GM12873 (cell line): ENCODE measurements at regions not wholly inside any gene's neighbourhood (a gene's known extent, or its start where the extent isn't known, plus 50 kb on each side); places are given as distances from the start of the nearest gene placed in this dataset.

Experiments used
- TF ChIP-seq, protein P1 (sequence below): IDR thresholded peaks from 2 replicates; pipeline ENCODE4 v1.5.1; 2012; ENCODE audit warnings: low read depth, mild to moderate bottlenecking, moderate library complexity, low read length, control low read depth; ENCODE audit not compliant: insufficient read depth; ENCODE audit errors: missing control alignments

DNA sequence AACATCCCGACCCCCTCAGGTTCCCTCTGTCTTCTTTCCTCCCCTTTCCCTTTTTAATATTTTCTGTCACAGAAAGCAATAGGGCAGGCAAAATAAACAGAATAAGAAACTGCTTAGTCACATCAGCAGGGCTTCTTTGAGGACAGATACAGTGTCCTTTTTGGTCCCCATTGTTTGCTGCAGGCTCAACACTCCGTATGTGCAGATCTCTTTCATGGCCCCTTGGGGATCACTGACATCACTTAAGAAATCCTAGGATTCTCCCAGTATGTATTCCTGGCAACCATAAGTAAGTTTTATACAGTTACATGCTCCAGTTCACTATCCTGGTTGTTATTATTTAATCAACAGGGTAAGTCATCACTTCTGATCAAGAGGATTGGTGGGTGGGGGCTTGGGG is 448.0 kb downstream of the NKX6-1 start:
- TF ChIP-seq, protein P1, sequence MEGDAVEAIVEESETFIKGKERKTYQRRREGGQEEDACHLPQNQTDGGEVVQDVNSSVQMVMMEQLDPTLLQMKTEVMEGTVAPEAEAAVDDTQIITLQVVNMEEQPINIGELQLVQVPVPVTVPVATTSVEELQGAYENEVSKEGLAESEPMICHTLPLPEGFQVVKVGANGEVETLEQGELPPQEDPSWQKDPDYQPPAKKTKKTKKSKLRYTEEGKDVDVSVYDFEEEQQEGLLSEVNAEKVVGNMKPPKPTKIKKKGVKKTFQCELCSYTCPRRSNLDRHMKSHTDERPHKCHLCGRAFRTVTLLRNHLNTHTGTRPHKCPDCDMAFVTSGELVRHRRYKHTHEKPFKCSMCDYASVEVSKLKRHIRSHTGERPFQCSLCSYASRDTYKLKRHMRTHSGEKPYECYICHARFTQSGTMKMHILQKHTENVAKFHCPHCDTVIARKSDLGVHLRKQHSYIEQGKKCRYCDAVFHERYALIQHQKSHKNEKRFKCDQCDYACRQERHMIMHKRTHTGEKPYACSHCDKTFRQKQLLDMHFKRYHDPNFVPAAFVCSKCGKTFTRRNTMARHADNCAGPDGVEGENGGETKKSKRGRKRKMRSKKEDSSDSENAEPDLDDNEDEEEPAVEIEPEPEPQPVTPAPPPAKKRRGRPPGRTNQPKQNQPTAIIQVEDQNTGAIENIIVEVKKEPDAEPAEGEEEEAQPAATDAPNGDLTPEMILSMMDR: no peak

DNA sequence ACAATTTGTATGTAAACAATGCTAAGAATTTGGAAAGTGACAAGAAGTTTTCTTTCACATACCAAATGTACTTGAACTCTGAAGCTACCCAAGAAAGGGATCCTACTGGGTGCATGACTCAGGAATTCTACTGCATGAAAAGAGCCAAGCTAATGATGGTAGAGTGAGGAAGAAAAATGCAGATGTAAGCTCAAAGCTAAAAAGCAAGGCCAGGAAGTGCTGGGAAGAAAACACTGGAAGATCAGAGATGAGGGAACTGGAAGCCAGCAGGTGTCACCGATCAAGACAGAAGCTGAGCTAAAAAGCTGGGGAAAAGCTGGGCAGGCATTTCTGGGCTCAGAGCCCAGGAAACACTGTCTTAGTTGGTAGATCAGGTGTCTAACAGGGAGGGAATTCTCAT is 449.1 kb downstream of the NKX6-1 start:
- TF ChIP-seq, protein P1: no peak

DNA sequence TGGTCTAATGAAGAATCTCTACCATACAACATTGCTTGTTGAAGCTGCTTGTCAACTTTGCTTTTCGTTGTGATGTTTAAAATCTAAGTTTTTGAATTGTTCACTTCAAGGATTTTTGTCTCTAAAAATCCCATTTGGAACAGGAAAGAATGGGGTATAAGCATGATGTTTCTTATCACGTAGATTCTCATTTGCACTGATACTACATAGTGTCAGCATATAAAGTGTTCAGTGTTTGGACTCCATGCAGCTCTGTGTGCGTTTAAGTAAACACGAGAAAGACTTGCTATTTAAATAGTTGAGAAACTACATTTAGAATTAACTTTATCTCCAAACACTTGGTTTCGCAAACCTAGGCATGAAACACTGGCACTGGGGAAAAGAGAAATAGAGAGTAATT is 452.5 kb downstream of the NKX6-1 start:
- TF ChIP-seq, protein P1: no peak

DNA sequence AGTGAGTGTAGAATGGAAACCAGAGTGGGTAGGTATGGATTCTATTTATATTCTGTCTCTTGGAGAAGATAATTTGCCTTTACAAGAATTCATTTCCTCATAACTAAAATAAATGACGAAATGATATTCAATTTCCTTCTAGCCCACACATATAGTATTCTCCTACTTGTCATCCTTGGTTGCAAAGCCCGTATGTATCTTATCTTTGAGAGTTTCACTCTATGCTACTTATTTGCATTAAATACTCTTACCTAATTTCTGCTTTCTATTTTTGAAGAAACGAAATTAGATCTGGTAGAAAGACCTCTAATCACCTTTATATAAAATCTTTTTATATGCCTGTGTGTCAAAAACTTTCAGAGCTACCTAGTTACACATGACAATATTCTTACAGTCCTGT is 457.7 kb downstream of the NKX6-1 start:
- TF ChIP-seq, protein P1: no peak

DNA sequence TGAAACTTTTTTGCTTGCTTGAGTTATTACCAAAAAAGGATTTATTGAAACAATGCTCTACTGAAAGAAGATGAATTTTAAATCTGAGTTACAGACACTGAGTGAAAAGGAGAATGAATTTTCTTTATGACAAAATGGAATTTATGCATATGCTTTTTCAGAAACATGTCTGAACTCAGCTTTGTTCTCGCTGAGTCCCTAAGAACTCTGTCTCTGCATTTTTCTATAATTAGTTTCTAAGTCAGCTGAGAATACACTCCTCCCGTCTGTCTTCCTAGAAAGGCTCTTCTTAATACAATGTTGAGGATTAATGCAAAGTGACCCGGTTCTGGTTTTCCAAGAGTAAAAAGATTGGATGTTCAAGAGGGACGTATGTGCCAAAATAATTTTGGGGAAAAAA is 463.5 kb downstream of the NKX6-1 start:
- TF ChIP-seq, protein P1: no peak

DNA sequence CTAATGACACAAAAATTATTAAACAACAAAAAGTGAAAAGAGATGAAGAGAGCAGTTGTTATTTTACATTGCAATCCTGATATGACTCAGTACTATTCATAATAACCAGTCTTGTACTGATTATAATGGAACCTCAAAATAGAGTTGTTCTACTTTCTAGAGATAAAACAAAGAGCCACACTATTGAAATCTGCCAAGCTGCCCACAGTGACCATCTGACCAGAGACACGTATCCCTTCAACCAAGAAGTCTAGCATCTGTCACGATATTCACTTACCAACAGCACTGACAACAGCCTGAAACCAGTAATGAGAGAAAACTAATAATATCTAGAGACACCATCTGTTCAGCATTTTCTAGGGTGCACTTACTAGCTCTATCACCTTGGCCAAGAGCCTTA is 466.7 kb downstream of the NKX6-1 start:
- TF ChIP-seq, protein P1: no peak

DNA sequence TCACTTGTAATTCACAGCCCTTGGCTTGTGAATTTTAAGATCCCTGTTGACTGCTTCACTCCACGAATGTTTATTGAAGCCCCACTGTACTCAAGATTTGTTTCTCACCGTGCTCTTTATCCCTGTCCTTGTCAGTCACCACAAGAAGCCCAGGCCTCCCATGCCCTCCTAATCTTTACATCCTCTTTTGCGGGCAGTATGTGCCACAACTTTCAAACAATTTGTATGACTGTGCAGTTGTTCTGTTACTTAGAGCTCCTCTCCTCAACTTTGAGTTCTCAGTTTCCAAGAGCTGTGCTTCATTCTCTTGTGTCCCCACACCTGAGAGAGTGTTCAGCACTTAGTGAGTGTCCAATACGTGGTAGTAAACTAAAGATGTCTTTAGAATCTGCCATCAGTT is 467.7 kb downstream of the NKX6-1 start:
- TF ChIP-seq, protein P1: no peak
